SW480 (cell line): ENCODE measurements at regions not wholly inside any gene's neighbourhood (a gene's known extent, or its start where the extent isn't known, plus 50 kb on each side); places are given as distances from the start of the nearest gene placed in this dataset.
A peak's percentile ranks its signal among the peaks of the same experiment; 100 is the strongest.

ENCODE experiments used
- DNase-seq: peaks from one replicate; pipeline ENCODE4 v3.0.0-alpha.2; 2016; ENCODE audit warnings: low spot score

- peak; percentile 63 for DNase-seq
Observed at GRCh38 chr10:31754803-31755624, 173.6 kb downstream of the ARHGAP12 start.

- DNase-seq: no peak
Observed at GRCh38 chr10:31753681-31754080, 174.9 kb downstream of the ARHGAP12 start.

- DNase-seq: no peak
Observed at GRCh38 chr10:31752170-31752569, 176.5 kb downstream of the ARHGAP12 start.

- no peak for DNase-seq
Observed at GRCh38 chr10:31751738-31752080, 176.9 kb downstream of the ARHGAP12 start.

GRCh38 chr10:31751051-31751737, 177.4 kb downstream of the ARHGAP12 start:
- no peak for DNase-seq

- no peak for DNase-seq
Observed at GRCh38 chr10:31749981-31750840, 178.4 kb downstream of the ARHGAP12 start.

- no peak for DNase-seq
Observed at GRCh38 chr10:31749301-31749700, 179.3 kb downstream of the ARHGAP12 start.

GRCh38 chr10:31745612-31746376, 182.8 kb downstream of the ARHGAP12 start:
- peak; percentile 28 for DNase-seq

- no peak for DNase-seq
Observed at GRCh38 chr10:31744025-31744424, 184.6 kb downstream of the ARHGAP12 start.

- no peak for DNase-seq
Observed at GRCh38 chr10:31742255-31742654, 186.4 kb downstream of the ARHGAP12 start.

- no peak for DNase-seq
Observed at GRCh38 chr10:31741473-31741872, 187.2 kb downstream of the ARHGAP12 start.

- DNase-seq: peak; percentile 33
Observed at GRCh38 chr10:31739711-31740110, 188.9 kb downstream of the ARHGAP12 start.

- no peak for DNase-seq
Observed at GRCh38 chr10:31739146-31739545, 189.5 kb downstream of the ARHGAP12 start.

- no peak for DNase-seq
Observed at GRCh38 chr10:31731711-31732110, 196.9 kb downstream of the ARHGAP12 start.

- DNase-seq: no peak
Observed at GRCh38 chr10:31730776-31731175, 197.9 kb downstream of the ARHGAP12 start.

- DNase-seq: no peak
Observed at GRCh38 chr10:31728698-31729224, 199.9 kb downstream of the ARHGAP12 start.

- no peak for DNase-seq
Observed at GRCh38 chr10:31725436-31725835, 203.2 kb downstream of the ARHGAP12 start.

GRCh38 chr10:31724296-31724695, 204.3 kb downstream of the ARHGAP12 start:
- DNase-seq: no peak

- DNase-seq: no peak
Observed at GRCh38 chr10:31723106-31723750, 205.4 kb downstream of the ARHGAP12 start.

GRCh38 chr10:31721096-31721495, 207.5 kb downstream of the ARHGAP12 start:
- DNase-seq: no peak

- no peak for DNase-seq
Observed at GRCh38 chr10:31720546-31720945, 208.1 kb downstream of the ARHGAP12 start.
